Fibroblast of mammary gland (primary cell): ENCODE measurements at regions not wholly inside any gene's neighbourhood (a gene's known extent, or its start where the extent isn't known, plus 50 kb on each side); places are given as distances from the start of the nearest gene placed in this dataset.

Experiments
- DNase-seq: peaks from one replicate; pipeline ENCODE4 v3.0.0-alpha.2; 2010; ENCODE audit warnings: low read depth
- H3K4me3 ChIP-seq: 2 replicates; pipeline ENCODE4 v1.5.1; 2011; ENCODE audit warnings: low read depth, mild to moderate bottlenecking, low read length, moderate library complexity; ENCODE audit not compliant: control insufficient read depth
- CTCF ChIP-seq: conservative IDR thresholded peaks from 2 replicates; pipeline ENCODE4 v1.5.1; 2011; ENCODE audit warnings: low read depth, low read length, inconsistent platforms; ENCODE audit not compliant: control insufficient read depth, insufficient read depth

- no peak for DNase-seq
- H3K4me3 ChIP-seq, result no peak overlapping the region
- no peak for TF ChIP-seq CTCF
Measured at GRCh38 chr4:66229885-66230284, 559.6 kb upstream of the EPHA5 start.

- no peak overlapping the region for H3K4me3 ChIP-seq
- no peak for DNase-seq
- no peak for TF ChIP-seq CTCF
Measured at GRCh38 chr4:66225539-66225938, 555.2 kb upstream of the EPHA5 start.

- no peak overlapping the region for H3K4me3 ChIP-seq
- no peak for TF ChIP-seq CTCF
- no peak for DNase-seq
Measured at GRCh38 chr4:66223068-66223703, 552.9 kb upstream of the EPHA5 start.

- H3K4me3 ChIP-seq, result no peak overlapping the region
- DNase-seq, result no peak
- TF ChIP-seq CTCF, result no peak
Measured at GRCh38 chr4:66219401-66219800, 549.1 kb upstream of the EPHA5 start.

GRCh38 chr4:66216252-66216651, 546.0 kb upstream of the EPHA5 start:
- DNase-seq, result no peak
- H3K4me3 ChIP-seq, result no peak overlapping the region
- no peak for TF ChIP-seq CTCF

GRCh38 chr4:66212489-66212888, 542.2 kb upstream of the EPHA5 start:
- no peak for TF ChIP-seq CTCF
- no peak for DNase-seq
- no peak overlapping the region for H3K4me3 ChIP-seq

- no peak for TF ChIP-seq CTCF
- no peak overlapping the region for H3K4me3 ChIP-seq
- no peak for DNase-seq
Measured at GRCh38 chr4:66204534-66205247, 534.4 kb upstream of the EPHA5 start.
